ENCODE measurements at regions not wholly inside any gene's neighbourhood (a gene's known extent, or its start where the extent isn't known, plus 50 kb on each side); places are given as distances from the start of the nearest gene placed in this dataset.
"Not testable (repeated sequence)": the region's sequence is repeated elsewhere in the genome, so short reads cannot be mapped to it uniquely, and the experiment has no call there.

GRCh38 chr16:58859958-58860669 lies 126.0 kb upstream of the GOT2 start:
- no peak for TF ChIP-seq POLR2A (IDR thresholded peaks at IDR 0.05; ENCODE audit: low read length)
- TF ChIP-seq GATA1 (IDR thresholded peaks at IDR 0.05; ENCODE audit: low read depth, low read length) = peak; percentile 56
- peak; percentile 76 to 94 for DNase-seq

- not testable (repeated sequence) for DNase-seq
Measured at GRCh38 chr16:58858577-58858976, 124.5 kb upstream of the GOT2 start.

DNA sequence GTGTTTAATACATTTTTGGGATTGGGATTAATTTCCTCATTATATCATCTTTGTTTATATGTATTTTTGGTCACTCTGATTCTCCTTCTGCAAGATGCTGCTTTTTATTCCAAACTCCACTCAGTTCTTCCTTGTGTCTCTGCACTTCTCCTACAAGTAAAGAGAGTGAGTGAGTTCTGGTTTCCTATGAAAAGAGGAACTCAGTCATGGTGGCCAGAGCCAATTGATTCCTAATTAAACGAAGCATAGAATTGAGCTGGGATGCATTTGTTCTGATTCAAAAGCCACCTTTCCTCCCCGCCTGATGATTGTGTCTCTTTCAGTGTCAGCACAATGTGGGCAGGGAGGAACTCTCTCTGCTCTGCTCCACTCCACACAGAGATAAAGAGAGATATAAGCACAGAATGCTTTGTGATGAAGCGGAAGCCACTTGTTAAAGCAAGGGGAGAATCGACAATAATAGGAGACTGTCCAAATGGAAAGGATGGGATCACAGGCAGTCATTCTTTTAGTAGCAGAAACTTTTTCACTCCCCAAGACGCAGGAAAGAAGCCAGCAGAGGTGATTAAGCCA lies 121.3 kb upstream of the GOT2 start:
- no peak for TF ChIP-seq GATA1 (IDR thresholded peaks at IDR 0.05; ENCODE audit: low read depth, low read length)
- TF ChIP-seq POLR2A (IDR thresholded peaks at IDR 0.05; ENCODE audit: low read length) = no peak
- peak in 1 of 2 experiments; percentile 3 for DNase-seq

DNA sequence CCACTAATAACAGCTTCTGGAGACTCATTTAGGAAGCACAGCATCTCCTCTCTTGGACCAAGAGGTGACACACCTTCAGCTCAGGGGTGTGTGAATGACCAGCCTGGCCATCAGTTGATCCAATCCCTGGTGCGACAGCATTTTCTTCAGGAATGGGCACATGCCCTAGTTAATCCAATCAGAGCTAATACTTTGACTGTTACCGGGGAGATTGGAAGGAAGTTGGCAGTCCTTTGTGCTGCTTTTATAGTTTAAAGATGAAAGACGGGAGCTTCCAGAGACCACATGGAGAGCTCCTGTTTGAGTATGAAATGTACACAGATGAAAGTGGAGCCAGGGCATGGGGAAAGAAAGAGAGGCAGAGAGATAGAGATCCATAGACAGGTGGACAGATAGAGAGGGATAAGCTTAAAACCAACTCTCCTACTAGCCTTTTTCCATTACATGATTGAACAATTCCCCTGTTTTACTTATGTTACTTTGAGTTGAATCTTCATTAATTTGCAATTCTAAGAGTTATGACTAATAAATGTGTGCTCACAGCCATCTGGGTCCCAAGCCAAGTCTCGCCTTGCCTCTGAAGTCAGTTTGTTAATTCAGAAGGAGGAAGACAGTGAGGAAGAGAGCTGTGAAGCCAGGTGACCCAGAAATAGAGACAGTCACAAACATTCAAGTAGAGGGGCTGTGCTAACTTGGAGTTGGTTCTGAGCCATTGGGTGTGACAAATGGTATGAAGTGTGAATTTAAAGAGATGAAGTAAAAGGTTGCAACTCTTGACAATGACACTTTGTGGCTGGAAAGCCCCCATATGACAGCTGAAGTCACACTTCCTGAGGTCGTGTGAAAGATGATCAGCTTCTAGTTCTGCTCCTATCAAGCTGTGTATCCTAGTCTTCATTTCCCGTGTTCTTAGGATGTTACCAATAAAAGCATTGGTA lies 120.0 kb upstream of the GOT2 start:
- DNase-seq = no peak
- TF ChIP-seq GATA1 (IDR thresholded peaks at IDR 0.05; ENCODE audit: low read depth, low read length) (no peak), POLR2A (IDR thresholded peaks at IDR 0.05; ENCODE audit: low read length) (no peak)

GRCh38 chr16:58850678-58851020 lies 116.5 kb upstream of the GOT2 start:
- peak; percentile 56 to 85 for DNase-seq
- TF ChIP-seq POLR2A (IDR thresholded peaks at IDR 0.05; ENCODE audit: low read length) (no peak), GATA1 (IDR thresholded peaks at IDR 0.05; ENCODE audit: low read depth, low read length) (no peak)

DNA sequence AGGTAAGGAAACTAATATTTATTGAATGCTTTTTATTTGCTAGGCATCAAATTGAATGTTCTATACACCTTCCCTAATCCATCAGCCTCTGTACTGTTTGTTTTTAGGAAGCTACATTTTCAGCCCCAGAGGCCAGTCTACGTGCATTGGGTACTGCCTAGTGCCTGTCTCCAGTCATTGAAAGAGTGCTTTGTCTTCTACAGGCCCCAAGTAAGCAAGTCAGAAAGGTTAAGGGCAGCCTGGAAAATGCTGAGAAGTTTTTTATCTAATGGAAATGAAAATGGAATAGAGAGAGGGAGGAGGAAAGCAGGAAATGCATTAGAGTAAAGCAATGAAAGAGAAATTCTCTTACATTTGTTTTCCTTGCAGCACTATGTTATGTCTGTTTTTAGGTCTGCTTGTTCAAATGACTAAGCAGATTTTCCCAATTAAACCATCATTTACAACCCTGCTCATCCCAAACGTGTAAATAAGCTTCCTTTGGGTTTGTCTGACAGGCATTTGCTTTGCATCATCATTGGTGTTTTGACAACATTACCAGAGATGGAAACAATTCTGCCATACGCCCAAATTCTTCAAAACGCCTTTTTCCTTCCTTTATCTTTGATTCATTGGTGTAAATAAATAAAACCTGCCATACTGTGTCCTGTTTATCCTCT lies 116.0 kb upstream of the GOT2 start:
- DNase-seq = peak; percentile 56 to 58
- TF ChIP-seq POLR2A (IDR thresholded peaks at IDR 0.05; ENCODE audit: low read length) (no peak), GATA1 (IDR thresholded peaks at IDR 0.05; ENCODE audit: low read depth, low read length) (no peak)

DNA sequence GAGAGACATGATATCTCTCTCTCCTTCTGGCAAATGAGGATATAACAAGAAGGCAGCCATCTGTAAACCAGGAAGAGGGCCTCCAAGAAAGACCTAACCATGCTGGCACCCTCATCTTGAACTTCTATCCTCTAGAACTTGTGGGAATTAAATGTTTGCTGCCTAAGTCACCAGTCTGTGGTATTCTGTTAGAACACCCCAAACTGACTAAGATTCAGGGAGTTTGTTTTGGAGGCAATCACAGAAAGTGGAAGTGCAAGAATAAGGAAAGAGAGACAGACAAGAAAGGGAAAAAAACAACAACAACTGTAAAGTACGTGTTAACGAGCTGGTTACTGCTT lies 114.5 kb upstream of the GOT2 start:
- TF ChIP-seq GATA1 (IDR thresholded peaks at IDR 0.05; ENCODE audit: low read depth, low read length) = no peak
- DNase-seq = no peak

DNA sequence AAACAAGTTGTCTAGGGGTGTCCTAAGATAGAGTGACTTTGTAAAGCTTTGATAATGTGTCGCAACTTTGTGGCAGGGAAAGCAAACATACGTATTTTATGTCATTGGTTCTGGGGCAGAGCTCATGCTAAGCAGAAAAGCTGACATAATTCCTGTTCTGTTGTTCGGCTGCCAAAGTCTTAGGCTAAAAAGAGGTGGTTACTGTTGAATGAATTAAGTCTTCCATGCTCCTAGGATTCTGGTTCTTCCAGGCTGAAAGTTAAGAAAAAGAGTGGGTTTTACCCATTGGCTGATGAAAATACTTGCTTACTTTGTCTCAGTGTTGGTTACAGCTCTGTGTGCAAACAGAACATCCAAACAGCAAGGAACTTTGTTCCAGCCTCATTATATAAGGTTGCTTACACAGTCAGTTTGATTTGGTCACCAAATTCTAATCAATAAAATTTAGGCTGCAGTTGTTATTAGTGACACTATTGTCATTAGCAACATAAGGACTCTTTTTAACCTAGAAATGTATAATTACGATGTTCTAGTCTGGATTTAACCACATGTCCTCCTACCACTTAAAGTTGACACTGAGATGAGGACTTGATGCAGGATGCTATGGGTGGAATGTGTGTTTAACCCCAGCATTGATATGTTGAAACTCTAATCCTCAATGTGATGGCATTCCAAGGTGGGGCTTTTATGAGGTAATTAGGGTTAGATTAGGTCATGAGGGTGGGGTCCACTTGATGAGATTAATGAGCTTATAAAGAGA lies 114.0 kb upstream of the GOT2 start:
- TF ChIP-seq POLR2A (IDR thresholded peaks at IDR 0.05; ENCODE audit: low read length) (no peak), GATA1 (IDR thresholded peaks at IDR 0.05; ENCODE audit: low read depth, low read length) (no peak)
- peak; percentile 42 to 48 for DNase-seq

DNA sequence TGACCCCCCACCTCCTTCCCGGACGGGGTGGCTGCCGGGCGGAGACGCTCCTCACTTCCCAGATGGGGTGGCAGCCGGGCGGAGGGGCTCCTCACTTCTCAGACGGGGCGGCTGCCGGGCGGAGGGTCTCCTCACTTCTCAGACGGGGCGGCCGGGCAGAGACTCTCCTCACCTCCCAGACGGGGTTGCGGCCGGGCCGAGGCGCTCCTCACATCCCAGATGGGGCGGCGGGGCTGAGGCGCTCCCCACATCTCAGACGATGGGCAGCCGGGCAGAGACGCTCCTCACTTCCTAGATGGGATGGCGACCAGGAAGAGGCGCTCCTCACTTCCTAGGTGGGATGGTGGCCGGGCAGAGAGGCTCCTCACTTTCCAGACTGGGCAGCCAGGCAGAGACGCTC lies 112.1 kb upstream of the GOT2 start:
- not testable (repeated sequence) for DNase-seq

DNA sequence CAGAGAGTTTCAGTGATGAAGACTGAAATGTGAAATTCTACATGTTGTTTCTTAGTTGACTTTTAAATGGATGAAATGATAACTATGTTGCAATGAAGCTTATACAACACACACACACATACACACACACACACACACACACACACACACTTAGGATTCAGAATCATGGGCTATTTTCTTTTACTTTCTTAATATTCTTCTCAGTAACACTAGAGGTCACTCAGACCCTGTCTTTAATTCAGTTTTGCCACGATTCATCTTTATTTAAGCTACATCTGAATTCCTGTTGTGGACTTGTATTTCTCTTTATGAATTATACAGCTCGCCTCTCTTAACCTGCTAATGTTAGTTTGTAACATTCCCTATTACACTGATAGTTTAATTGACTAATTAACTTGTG lies 109.6 kb upstream of the GOT2 start:
- DNase-seq = peak; percentile 63 to 66
- TF ChIP-seq POLR2A (IDR thresholded peaks at IDR 0.05; ENCODE audit: low read length) (no peak), GATA1 (IDR thresholded peaks at IDR 0.05; ENCODE audit: low read depth, low read length) (no peak)

- no peak for DNase-seq
Measured at GRCh38 chr16:58842746-58843145, 108.6 kb upstream of the GOT2 start.

GRCh38 chr16:58842156-58842555 lies 108.0 kb upstream of the GOT2 start:
- TF ChIP-seq POLR2A (IDR thresholded peaks at IDR 0.05; ENCODE audit: low read length) = no peak
- no peak for DNase-seq

More at GRCh38 chr16:58842746-58843145, 108.6 kb upstream of the GOT2 start:
- TF ChIP-seq POLR2A (IDR thresholded peaks at IDR 0.05; ENCODE audit: low read length) = no peak
- no peak for TF ChIP-seq GATA1 (IDR thresholded peaks at IDR 0.05; ENCODE audit: low read depth, low read length)

GRCh38 chr16:58837950-58838349 lies 103.8 kb upstream of the GOT2 start:
- TF ChIP-seq GATA1 (IDR thresholded peaks at IDR 0.05; ENCODE audit: low read depth, low read length) (no peak), POLR2A (IDR thresholded peaks at IDR 0.05; ENCODE audit: low read length) (no peak)
- no peak for DNase-seq

DNA sequence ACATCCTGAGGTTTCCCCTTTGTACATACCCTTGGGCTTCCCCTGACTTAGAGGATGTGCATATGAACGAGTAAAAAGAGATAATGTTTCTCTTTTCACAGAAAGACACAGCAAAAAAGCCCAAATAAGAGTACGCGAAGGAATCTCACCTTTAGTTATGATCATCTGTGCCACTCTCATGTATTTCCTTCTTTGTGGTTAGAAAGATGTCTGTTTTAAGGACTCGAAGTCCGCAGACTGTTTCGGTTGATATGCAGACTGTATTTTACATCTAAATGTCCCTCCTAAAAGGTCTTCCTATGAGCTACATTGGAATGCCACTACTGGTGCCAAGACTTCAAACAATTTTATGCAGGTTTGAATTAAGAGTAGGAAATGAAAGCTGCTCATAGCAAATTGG lies 102.3 kb upstream of the GOT2 start:
- TF ChIP-seq POLR2A (IDR thresholded peaks at IDR 0.05; ENCODE audit: low read length) = no peak
- no peak for TF ChIP-seq GATA1 (IDR thresholded peaks at IDR 0.05; ENCODE audit: low read depth, low read length)

More for the DNA sequence above, 102.3 kb upstream of the GOT2 start:
- no peak for DNase-seq
